ENCODE measurements at regions not wholly inside any gene's neighbourhood (a gene's known extent, or its start where the extent isn't known, plus 50 kb on each side); places are given as distances from the start of the nearest gene placed in this dataset.

DNA sequence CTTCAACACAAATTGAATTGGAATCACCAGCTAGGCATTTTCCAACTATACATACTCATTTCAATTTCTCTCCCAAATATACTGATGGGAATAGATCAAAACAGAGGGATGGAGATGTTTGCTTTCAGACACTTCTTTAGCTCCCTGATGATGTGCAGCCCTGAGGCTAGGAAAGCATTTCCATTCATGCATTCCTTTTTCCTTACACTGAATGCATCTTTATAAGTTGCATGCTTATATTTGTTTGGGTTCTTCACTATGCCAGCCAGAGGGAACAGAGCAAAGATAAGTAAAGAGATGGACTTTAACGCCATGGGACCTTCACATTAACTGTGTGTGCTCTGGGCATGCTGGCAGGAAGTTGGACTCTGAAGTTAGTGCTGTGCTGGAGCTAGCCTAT, 696.5 kb upstream of the CDH9 start:
- DNase-seq (ENCODE audit: low read depth): no peak
- no peak overlapping the region for H3K4me3 ChIP-seq (ENCODE audit: low read depth, low read length)
- TF ChIP-seq, protein P1, sequence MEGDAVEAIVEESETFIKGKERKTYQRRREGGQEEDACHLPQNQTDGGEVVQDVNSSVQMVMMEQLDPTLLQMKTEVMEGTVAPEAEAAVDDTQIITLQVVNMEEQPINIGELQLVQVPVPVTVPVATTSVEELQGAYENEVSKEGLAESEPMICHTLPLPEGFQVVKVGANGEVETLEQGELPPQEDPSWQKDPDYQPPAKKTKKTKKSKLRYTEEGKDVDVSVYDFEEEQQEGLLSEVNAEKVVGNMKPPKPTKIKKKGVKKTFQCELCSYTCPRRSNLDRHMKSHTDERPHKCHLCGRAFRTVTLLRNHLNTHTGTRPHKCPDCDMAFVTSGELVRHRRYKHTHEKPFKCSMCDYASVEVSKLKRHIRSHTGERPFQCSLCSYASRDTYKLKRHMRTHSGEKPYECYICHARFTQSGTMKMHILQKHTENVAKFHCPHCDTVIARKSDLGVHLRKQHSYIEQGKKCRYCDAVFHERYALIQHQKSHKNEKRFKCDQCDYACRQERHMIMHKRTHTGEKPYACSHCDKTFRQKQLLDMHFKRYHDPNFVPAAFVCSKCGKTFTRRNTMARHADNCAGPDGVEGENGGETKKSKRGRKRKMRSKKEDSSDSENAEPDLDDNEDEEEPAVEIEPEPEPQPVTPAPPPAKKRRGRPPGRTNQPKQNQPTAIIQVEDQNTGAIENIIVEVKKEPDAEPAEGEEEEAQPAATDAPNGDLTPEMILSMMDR (IDR thresholded peaks at IDR 0.05; ENCODE audit: insufficient read depth, low read length): no peak

DNA sequence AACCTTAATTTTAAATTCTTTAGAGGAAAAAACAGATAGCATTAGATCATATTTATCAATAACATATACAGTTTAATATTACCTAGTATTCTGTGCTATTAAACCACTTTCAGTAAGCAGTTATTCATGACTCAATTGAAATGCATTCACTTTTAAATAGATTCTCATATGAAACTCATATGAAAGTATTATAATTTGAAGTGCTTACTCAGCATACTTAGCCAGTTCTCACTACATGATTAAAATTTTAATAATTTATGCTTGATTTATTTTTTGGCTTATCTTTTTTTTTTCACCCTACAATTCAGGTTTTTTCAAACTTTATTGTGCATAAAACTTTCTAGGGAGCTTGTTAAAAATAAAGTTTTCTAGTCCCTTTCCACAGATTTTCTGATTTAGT, 694.9 kb upstream of the CDH9 start:
- DNase-seq (ENCODE audit: low read depth): no peak
- no peak overlapping the region for H3K4me3 ChIP-seq (ENCODE audit: low read depth, low read length)
- TF ChIP-seq, protein P1 (IDR thresholded peaks at IDR 0.05; ENCODE audit: insufficient read depth, low read length): no peak

DNA sequence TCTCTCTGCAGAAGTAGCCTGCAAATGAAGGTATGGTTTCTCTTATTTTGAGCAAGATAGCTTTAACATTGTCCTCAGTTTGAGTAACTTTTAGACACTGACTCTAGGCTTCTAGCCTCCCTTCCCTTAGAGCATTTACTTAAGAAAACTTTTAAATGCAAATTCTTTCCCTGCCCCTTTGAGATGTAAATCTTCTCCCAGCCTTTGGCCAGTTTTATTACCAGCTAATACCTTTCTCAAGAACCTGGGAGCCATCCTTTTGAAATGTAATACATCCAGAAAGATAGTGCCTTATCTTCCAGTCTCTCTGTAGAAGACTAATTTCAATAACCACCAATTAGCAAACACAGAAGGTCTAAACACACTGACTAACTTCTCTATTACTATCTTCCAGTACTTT, 688.9 kb upstream of the CDH9 start:
- no peak overlapping the region for H3K4me3 ChIP-seq (ENCODE audit: low read depth, low read length)
- no peak for DNase-seq (ENCODE audit: low read depth)
- TF ChIP-seq, protein P1 (IDR thresholded peaks at IDR 0.05; ENCODE audit: insufficient read depth, low read length): no peak

DNA sequence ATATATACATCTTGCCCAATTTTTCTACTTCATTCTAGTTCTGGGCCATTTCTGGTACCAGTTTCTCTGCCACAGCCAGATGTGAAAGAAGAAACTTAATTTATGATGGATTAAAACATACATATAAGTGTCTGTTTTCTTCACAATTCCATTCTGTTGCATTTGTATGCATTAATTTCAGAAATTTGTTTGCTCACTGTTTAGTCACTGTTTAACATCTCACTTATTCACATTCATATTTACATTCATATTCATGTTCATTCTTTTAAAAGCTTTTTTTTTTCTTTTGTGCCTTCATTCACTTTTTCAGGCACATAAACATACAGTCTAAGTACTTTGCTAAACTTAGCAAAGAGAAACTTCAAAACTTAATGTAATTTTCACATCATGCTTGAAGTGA, 684.0 kb upstream of the CDH9 start:
- TF ChIP-seq, protein P1 (IDR thresholded peaks at IDR 0.05; ENCODE audit: insufficient read depth, low read length): no peak
- DNase-seq (ENCODE audit: low read depth): no peak
- H3K4me3 ChIP-seq (ENCODE audit: low read depth, low read length): no peak overlapping the region

DNA sequence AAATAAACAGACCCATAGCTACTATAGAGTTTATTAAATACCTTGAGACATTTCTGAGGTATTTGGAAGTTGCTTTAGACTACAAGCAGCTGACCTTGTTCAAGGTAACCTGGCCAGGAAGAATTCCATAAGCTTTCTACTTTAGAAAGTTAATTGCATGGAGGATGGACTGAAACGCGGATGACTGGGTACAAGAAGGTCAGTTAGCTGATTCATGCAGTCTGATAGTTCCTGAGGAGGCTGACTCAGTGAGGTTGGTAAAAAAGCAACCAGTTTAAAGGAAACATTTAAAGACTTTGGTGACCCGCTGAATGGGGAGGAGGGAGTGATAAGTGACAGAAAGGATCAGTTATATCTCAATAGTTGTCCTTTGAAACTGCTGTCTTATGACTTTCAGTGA, 670.1 kb upstream of the CDH9 start:
- H3K4me3 ChIP-seq (ENCODE audit: low read depth, low read length): no peak overlapping the region
- TF ChIP-seq, protein P1 (IDR thresholded peaks at IDR 0.05; ENCODE audit: insufficient read depth, low read length): no peak
- DNase-seq (ENCODE audit: low read depth): no peak

DNA sequence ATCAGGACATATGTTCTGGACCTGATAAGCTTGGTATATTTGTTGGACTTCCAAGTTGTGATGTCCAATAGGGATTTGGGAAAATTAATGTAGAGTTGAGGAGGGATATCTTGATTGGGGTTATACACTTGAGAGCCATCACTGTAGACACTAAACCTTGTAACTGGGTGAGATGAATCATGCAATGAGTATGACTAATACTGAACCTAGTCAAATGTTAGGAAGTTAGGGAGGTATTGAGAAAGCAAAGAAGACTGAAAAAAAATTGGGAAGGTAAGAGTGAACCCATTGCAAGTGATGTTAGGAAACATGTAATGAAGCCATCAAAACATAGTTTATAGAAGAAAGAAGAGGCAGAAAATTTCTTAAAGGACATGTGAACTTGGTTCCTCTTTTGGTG, 668.4 kb upstream of the CDH9 start:
- DNase-seq (ENCODE audit: low read depth): peak; percentile 2

DNA sequence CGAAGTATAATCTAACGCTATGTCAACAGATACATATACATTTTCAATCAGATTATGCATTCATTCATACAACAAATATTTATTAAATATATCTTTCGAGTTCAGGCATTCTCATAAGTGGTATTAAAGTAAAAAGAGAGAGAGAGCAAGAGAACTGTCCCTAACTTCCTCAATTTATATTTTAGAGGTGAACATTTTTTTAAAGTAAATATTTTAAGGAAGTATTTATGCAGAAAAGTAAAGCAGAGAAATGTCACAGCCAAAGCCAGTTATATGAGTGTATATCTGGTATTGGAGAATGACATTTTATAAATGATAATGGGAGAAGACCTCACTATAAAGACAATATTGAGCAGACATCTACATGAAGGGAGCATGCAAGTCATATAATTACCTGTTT, 667.3 kb upstream of the CDH9 start:
- TF ChIP-seq, protein P1 (IDR thresholded peaks at IDR 0.05; ENCODE audit: insufficient read depth, low read length): no peak
- DNase-seq (ENCODE audit: low read depth): no peak
- H3K4me3 ChIP-seq (ENCODE audit: low read depth, low read length): no peak overlapping the region

More for the DNA sequence above, 668.4 kb upstream of the CDH9 start:
- TF ChIP-seq, protein P1 (IDR thresholded peaks at IDR 0.05; ENCODE audit: insufficient read depth, low read length): no peak
- no peak overlapping the region for H3K4me3 ChIP-seq (ENCODE audit: low read depth, low read length)
